Activated CD4-positive, alpha-beta memory T cell treated with anti-CD3 and anti-CD28 coated beads, Interleukin-2, amount 10 ng/mL, durations not matched to agents 7 days and 5 days (primary cell): ENCODE measurements at regions not wholly inside any gene's neighbourhood (a gene's known extent, or its start where the extent isn't known, plus 50 kb on each side); places are given as distances from the start of the nearest gene placed in this dataset.

Experiments used
- CTCF ChIA-PET: fragments of 350-600 bp; sonication (Branson Sonifier 250); formaldehyde crosslinking; loops from one replicate; lab custom pipeline; 2021; ENCODE audit warnings: antibody characterized with exemption, inconsistent platforms; lab: Charles Lee
- POLR2A ChIA-PET: fragments of 350-600 bp; sonication (Branson Sonifier 250); formaldehyde crosslinking; loops from one replicate; lab custom pipeline; 2021; ENCODE audit warnings: antibody characterized with exemption; lab: Charles Lee
- DNase-seq: peaks from one replicate; pipeline ENCODE4 v3.0.0-alpha.2; 2020
- H3K27ac Mint-ChIP-seq: one replicate; pipeline ENCODE4 v1.8.0; 2021; ENCODE audit warnings: mild to moderate bottlenecking, mixed read lengths
- H3K27me3 Mint-ChIP-seq: one replicate; pipeline ENCODE4 v1.8.0; 2021; ENCODE audit warnings: mixed read lengths
- H3K36me3 Mint-ChIP-seq: one replicate; pipeline ENCODE4 v1.8.0; 2021; ENCODE audit warnings: low read depth, mixed read lengths
- H3K4me1 Mint-ChIP-seq: one replicate; pipeline ENCODE4 v1.8.0; 2021; ENCODE audit warnings: mixed read lengths
- H3K4me3 Mint-ChIP-seq: one replicate; pipeline ENCODE4 v1.8.0; 2021; ENCODE audit warnings: mild to moderate bottlenecking, mixed read lengths
- H3K9me3 Mint-ChIP-seq: one replicate; pipeline ENCODE4 v1.8.0; 2021; ENCODE audit warnings: mixed read lengths

DNA sequence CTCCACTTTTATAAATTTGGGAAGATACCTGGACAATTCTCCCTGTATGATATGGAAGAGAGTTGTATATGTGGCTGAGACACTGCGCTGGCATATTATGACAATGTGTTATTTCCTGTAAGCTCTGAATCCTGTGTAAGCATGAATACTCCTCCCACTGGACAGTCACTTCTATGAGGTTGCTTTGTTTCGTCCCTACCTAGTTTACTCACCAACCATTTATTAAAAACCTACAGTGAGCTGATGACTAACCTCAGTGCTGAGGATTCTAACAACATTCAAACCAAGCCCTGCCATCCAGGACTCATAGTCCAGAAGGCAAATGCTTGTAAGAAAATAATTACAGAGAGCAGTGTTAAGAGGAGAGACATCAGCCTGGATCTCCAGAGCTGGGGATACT lies 1632.9 kb upstream of the TENM3 start:
- Mint-ChIP-seq H3K9me3 (peaks cover 6% of the 10 kb centered on the region), H3K27me3 (no peaks in the 10 kb centered on the region), H3K27ac (no peak overlapping the region), H3K4me1 (no peaks in the 10 kb centered on the region), H3K36me3 (no peaks in the 10 kb centered on the region), H3K4me3 (no peak overlapping the region)
- DNase-seq, result no peak
- CTCF ChIA-PET, result no interaction called here
- POLR2A ChIA-PET, result no interaction called here

- no peak overlapping the region for H3K4me3 Mint-ChIP-seq
- H3K36me3 Mint-ChIP-seq, result no peaks in the 10 kb centered on the region
- no peak for DNase-seq
- POLR2A ChIA-PET, result no interaction called here
- no peaks in the 10 kb centered on the region for H3K27me3 Mint-ChIP-seq
- H3K4me1 Mint-ChIP-seq, result no peaks in the 10 kb centered on the region
- H3K9me3 Mint-ChIP-seq, result peaks cover 4% of the 10 kb centered on the region
- no peak overlapping the region for H3K27ac Mint-ChIP-seq
- CTCF ChIA-PET, result no interaction called here
These were observed 1627.5 kb upstream of the TENM3 start for GRCh38 chr4:180615746-180616145.

DNA sequence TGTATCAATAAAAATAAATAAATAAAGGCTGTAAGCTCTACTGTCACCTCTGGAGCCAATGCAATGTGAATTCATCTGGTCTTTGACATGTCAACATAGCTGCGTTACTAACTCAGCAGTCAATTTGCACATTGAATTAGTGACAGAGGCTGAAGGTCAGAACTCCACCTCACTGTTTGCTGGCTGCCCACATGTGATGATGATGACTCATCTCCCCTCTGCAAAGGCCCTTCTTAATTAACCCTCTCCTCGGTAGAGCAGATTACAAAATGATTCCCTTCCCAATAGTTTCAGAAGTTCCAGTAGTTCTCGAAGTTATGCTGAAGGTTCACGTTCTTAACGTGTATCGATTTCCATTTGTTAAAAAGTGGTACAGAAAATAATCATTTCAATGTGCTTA lies 1626.0 kb upstream of the TENM3 start:
- no peak for DNase-seq
- Mint-ChIP-seq H3K4me3 (no peak overlapping the region), H3K4me1 (no peaks in the 10 kb centered on the region), H3K9me3 (peaks cover 3% of the 10 kb centered on the region), H3K36me3 (no peaks in the 10 kb centered on the region), H3K27me3 (no peaks in the 10 kb centered on the region), H3K27ac (no peak overlapping the region)
- POLR2A ChIA-PET, result no interaction called here
- CTCF ChIA-PET, result no interaction called here

DNA sequence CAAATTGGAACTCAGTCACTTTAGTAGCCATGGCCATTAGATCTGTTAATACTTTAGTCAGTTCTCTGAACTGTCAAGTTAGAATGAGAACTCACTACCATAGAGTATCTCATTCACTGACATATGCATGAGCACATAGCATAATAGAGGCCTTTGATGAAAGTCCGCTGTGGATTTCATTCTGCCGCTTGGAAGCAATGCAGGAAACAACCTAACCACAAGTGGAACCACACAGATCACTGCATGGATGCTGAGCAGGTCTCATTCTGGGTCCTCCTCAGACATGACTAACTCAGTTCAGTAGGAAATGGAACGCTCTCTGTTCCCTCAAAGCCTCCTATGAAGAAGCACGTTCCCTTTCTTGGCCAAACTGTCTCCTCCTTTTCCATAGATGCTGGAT lies 1624.8 kb upstream of the TENM3 start:
- CTCF ChIA-PET, result no interaction called here
- Mint-ChIP-seq H3K9me3 (peaks cover 3% of the 10 kb centered on the region), H3K4me1 (no peaks in the 10 kb centered on the region), H3K27me3 (no peaks in the 10 kb centered on the region), H3K4me3 (no peak overlapping the region), H3K27ac (no peak overlapping the region), H3K36me3 (no peaks in the 10 kb centered on the region)
- POLR2A ChIA-PET, result no interaction called here
- no peak for DNase-seq

DNA sequence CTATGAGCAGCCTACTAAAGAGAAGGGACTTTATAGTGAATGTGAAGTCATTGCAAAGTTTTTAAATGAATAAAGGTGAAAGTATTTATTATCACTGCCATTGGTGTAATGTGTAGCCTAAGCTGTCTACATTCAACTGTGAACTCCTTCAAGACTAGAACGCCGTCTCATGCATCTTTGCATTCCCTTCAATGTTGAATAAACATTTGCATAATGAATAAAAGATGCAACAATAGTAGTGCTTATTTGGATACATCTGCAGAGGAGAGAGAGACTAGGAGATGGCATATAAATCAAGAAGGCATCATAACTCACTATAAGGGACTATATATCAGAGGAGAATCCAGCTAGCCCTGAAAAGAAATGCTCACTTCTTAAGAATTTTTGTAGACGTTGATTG lies 1623.8 kb upstream of the TENM3 start:
- H3K9me3 Mint-ChIP-seq, result peaks cover 3% of the 10 kb centered on the region
- ChIA-PET CTCF (interaction anchor here (0.7 kb wide), 1 partner anchor 115 kb away, joined by 3 read pairs; no protein-coding TSS in a partner anchor), POLR2A (no interaction called here)
- H3K4me3 Mint-ChIP-seq, result no peak overlapping the region
- no peaks in the 10 kb centered on the region for H3K27me3 Mint-ChIP-seq
- DNase-seq, result no peak
- no peaks in the 10 kb centered on the region for H3K36me3 Mint-ChIP-seq
- no peaks in the 10 kb centered on the region for H3K4me1 Mint-ChIP-seq
- no peak overlapping the region for H3K27ac Mint-ChIP-seq

DNA sequence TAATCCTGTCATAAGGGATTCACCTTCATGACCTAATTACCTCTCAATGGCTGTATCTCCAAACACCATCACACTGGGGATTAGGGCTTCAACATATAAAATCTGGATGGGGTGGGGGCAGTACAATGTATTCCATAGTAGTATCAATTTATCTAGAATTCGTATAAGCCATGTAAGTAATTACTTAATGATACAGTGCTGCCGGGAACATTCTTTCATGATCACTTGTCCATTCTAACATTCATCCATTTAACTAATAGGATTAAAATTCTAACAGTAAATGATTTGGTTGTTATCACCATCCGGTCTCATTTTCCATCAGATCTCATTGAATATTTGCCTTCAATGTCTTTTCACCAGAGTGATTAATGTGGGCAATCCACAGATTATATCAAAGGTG lies 1620.9 kb upstream of the TENM3 start:
- Mint-ChIP-seq H3K4me1 (no peaks in the 10 kb centered on the region), H3K36me3 (no peaks in the 10 kb centered on the region)
- CTCF ChIA-PET, result no interaction called here

GRCh38 chr4:180625653-180626052 lies 1617.5 kb upstream of the TENM3 start:
- peaks cover 3% of the 10 kb centered on the region for H3K9me3 Mint-ChIP-seq
- POLR2A ChIA-PET, result no interaction called here
- no peak overlapping the region for H3K4me3 Mint-ChIP-seq
- no peak for DNase-seq
- H3K27me3 Mint-ChIP-seq, result no peaks in the 10 kb centered on the region
- no peak overlapping the region for H3K27ac Mint-ChIP-seq
- CTCF ChIA-PET, result no interaction called here
- no peaks in the 10 kb centered on the region for H3K4me1 Mint-ChIP-seq
- H3K36me3 Mint-ChIP-seq, result no peaks in the 10 kb centered on the region

More for the DNA sequence above, 1620.9 kb upstream of the TENM3 start:
- DNase-seq, result no peak
- H3K9me3 Mint-ChIP-seq, result peaks cover 5% of the 10 kb centered on the region
- no peaks in the 10 kb centered on the region for H3K27me3 Mint-ChIP-seq
- no peak overlapping the region for H3K27ac Mint-ChIP-seq
- POLR2A ChIA-PET, result no interaction called here
- no peak overlapping the region for H3K4me3 Mint-ChIP-seq

DNA sequence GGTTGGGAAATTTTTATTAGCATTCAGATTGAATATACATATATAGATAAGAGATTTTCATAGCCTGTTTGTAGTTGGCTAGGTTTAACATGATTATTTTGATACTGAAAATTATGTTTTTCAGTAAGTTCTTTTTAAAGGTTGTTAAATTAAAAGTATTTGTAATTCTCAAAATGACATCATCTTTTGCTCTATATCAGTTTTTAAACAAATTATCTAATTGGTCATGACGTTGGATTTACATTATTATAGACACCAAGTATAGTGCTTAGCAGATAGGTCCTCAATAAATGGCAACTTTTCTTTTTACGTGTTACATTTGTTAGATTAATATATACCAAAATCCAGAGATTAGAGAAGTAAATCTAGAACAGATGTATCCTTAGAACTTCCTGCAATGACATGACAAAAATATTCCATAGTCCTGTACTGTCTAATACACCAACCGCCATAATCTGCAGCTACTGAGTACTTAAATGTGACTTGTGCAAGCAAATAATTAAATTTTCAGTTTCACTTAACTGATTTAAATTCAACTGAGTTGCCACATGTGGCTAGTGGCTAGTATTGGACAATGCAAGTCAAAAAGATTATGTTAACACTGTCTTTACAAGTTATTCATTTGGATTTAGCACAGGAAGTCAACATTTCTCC lies 1613.1 kb upstream of the TENM3 start:
- Mint-ChIP-seq H3K27me3 (no peaks in the 10 kb centered on the region), H3K4me3 (no peak overlapping the region), H3K9me3 (no peaks in the 10 kb centered on the region), H3K27ac (no peak overlapping the region), H3K36me3 (no peaks in the 10 kb centered on the region), H3K4me1 (no peaks in the 10 kb centered on the region)
- ChIA-PET CTCF (no interaction called here), POLR2A (no interaction called here)
- DNase-seq, result no peak

DNA sequence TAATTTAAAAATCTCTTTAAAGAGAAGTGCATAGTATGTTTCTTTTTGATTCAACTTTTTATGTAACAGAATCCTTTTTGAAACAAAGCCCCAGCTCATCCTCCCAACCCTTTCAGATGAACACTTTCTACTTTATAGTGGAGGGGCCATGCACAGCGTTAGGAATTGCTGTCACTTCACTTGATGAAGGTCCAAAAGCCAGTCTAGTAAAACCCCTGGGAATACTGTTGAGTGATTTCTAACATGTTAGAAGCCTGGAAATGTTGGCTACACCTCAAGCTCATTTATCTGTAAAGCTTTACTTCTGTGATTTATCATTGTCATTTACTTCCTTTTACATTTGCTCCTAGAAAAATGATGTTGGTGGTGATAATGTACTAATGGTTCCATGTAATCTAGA lies 1608.9 kb upstream of the TENM3 start:
- Mint-ChIP-seq H3K9me3 (no peaks in the 10 kb centered on the region), H3K27ac (no peak overlapping the region), H3K27me3 (no peaks in the 10 kb centered on the region), H3K4me3 (no peak overlapping the region), H3K4me1 (no peaks in the 10 kb centered on the region), H3K36me3 (no peaks in the 10 kb centered on the region)
- DNase-seq, result no peak
- ChIA-PET CTCF (no interaction called here), POLR2A (no interaction called here)

DNA sequence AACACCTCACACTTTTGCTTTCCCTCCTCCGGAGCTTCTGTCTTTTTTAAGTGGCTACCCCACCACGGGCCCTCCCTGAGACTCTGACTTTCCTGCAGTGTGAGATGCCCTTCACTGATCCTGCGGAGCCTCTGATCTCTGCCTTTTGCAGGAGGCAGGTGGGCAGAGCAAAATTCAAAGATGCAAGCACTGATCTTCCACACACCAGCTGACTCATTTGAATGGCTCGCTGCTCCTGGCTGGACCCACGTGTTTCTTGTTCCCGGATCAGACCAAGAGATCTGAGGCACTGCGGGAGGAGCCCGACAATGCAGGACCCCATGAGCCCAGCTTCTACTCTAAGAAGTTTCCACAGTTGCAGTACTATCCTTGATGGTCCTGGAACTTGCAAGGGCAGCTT lies 1607.9 kb upstream of the TENM3 start:
- CTCF ChIA-PET, result no interaction called here
- Mint-ChIP-seq H3K4me1 (no peaks in the 10 kb centered on the region), H3K27ac (no peak overlapping the region), H3K9me3 (no peaks in the 10 kb centered on the region), H3K27me3 (no peaks in the 10 kb centered on the region), H3K4me3 (no peak overlapping the region), H3K36me3 (no peaks in the 10 kb centered on the region)
- POLR2A ChIA-PET, result no interaction called here
- DNase-seq, result no peak

DNA sequence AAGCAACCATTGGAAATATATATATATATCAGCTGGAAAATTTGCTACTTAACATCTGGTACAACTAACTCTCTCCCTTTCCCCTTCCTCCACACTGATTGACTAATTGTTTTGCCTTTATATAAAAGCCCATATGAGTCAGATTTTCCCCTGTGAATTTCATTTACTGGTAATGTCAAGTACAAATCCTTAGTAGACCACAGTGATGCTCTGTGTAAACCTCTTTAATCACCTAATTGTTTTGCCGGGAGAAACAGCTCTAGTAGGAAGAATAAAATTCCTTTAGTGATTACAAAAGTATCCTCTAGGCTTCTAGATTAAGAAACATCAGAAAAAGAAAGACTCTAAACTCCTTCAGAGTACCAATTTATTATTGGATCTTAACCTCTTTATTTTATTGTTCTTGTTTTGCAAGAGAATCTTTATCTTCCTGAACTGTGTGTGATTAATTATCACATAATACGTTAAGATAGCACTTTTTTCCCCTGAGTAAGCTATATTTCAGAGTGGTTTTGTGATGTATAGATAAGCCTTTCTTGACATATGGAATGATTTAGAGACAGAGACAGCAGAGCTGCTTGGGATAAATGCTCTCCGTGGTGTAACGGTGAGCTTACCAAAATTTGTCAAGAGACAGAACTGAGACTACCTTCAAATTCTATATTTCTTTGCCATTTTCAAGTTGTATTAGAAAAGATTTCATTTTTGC lies 1606.4 kb upstream of the TENM3 start:
- no peak for DNase-seq
- Mint-ChIP-seq H3K4me3 (no peak overlapping the region), H3K36me3 (no peaks in the 10 kb centered on the region), H3K4me1 (no peaks in the 10 kb centered on the region), H3K27me3 (no peaks in the 10 kb centered on the region), H3K27ac (no peak overlapping the region), H3K9me3 (no peaks in the 10 kb centered on the region)
- POLR2A ChIA-PET, result no interaction called here
- CTCF ChIA-PET, result no interaction called here

- POLR2A ChIA-PET, result no interaction called here
- no peaks in the 10 kb centered on the region for H3K9me3 Mint-ChIP-seq
- no peak for DNase-seq
- CTCF ChIA-PET, result no interaction called here
- no peaks in the 10 kb centered on the region for H3K36me3 Mint-ChIP-seq
- no peaks in the 10 kb centered on the region for H3K27me3 Mint-ChIP-seq
- H3K27ac Mint-ChIP-seq, result no peak overlapping the region
- no peaks in the 10 kb centered on the region for H3K4me1 Mint-ChIP-seq
- H3K4me3 Mint-ChIP-seq, result no peak overlapping the region
These were observed 1605.6 kb upstream of the TENM3 start for GRCh38 chr4:180637616-180638015.

DNA sequence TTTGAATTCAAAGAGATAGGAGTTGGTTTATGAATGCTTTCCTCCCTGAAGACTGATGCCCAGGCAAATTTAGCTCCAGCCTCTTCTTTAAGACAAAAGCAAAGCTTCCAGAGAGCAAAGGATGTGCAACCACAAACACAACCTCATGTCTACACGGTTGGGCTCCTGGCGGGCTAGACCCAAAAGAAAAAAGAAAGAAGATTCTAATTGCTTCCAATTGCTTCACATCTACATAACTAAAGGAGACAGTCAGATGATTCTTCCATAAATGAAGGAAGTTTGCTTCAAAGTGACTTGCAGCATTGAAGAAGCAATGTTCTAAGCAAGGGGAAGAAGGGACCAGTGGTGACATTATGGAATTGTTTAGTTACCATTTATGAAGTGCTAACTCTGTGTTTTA lies 1603.0 kb upstream of the TENM3 start:
- Mint-ChIP-seq H3K27me3 (no peaks in the 10 kb centered on the region), H3K4me1 (no peaks in the 10 kb centered on the region), H3K27ac (no peak overlapping the region), H3K9me3 (no peaks in the 10 kb centered on the region), H3K4me3 (no peak overlapping the region), H3K36me3 (no peaks in the 10 kb centered on the region)
- ChIA-PET POLR2A (no interaction called here), CTCF (no interaction called here)
- no peak for DNase-seq

DNA sequence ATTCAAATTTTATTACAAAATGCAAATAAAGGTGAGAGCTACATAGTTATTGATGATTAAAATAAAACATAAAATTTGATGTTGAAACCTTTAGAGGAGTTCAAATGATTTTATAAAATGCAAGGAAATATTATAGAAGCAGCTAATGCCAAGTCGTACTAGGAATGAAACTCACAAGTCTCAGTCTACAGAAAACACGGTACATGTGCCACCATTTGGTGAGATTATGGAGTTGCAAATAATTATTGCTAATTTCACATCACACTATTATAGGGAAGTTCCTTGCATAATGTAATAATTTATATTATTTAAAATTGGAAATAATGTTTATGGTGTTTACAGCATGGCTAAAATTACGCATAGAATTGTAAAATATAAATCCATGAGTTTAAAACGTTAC lies 1601.7 kb upstream of the TENM3 start:
- no peak overlapping the region for H3K4me3 Mint-ChIP-seq
- no peaks in the 10 kb centered on the region for H3K27me3 Mint-ChIP-seq
- H3K36me3 Mint-ChIP-seq, result no peaks in the 10 kb centered on the region
- CTCF ChIA-PET, result no interaction called here
- POLR2A ChIA-PET, result no interaction called here
- no peaks in the 10 kb centered on the region for H3K4me1 Mint-ChIP-seq
- H3K9me3 Mint-ChIP-seq, result no peaks in the 10 kb centered on the region
- H3K27ac Mint-ChIP-seq, result no peak overlapping the region
- no peak for DNase-seq
